ENCODE measurements at regions not wholly inside any gene's neighbourhood (a gene's known extent, or its start where the extent isn't known, plus 50 kb on each side); places are given as distances from the start of the nearest gene placed in this dataset.

DNA sequence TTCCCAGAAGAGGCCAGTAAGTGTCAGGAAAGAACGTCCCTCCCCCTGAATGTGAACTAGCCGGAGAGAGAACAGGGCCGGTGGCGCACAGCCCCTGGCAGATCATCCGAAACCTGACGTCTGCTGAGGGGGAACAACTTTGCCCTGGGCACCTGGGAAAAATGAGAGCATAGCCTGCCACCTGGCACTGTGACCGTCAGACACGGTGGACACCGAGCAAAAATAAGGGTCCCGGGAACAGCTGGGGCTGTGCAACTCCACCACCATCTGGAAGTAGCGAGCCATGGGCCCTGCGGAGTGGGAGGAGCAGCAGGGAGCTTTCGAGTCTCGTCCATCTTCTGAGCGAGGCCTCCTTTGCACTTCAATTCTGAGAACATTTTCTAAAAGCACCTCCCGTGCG is 110.8 kb downstream of the EDN3 start:
- ATAC-seq (no peak), DNase-seq (no peak)
- TF ChIP-seq, protein P1, sequence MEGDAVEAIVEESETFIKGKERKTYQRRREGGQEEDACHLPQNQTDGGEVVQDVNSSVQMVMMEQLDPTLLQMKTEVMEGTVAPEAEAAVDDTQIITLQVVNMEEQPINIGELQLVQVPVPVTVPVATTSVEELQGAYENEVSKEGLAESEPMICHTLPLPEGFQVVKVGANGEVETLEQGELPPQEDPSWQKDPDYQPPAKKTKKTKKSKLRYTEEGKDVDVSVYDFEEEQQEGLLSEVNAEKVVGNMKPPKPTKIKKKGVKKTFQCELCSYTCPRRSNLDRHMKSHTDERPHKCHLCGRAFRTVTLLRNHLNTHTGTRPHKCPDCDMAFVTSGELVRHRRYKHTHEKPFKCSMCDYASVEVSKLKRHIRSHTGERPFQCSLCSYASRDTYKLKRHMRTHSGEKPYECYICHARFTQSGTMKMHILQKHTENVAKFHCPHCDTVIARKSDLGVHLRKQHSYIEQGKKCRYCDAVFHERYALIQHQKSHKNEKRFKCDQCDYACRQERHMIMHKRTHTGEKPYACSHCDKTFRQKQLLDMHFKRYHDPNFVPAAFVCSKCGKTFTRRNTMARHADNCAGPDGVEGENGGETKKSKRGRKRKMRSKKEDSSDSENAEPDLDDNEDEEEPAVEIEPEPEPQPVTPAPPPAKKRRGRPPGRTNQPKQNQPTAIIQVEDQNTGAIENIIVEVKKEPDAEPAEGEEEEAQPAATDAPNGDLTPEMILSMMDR (IDR thresholded peaks at IDR 0.05), result no peak
- intact Hi-C loops (cut with DNase I), result no loop called here
- H3K4me1 ChIP-seq, result no peaks in the 10 kb centered on the region
- H3K27me3 ChIP-seq (ENCODE audit: low read depth), result peaks cover 24% of the 10 kb centered on the region
- H3K27ac ChIP-seq, result no peak overlapping the region
- no peak overlapping the region for H3K4me3 ChIP-seq
- H3K9me3 ChIP-seq, result no peaks in the 10 kb centered on the region
- no peaks in the 10 kb centered on the region for H3K36me3 ChIP-seq

DNA sequence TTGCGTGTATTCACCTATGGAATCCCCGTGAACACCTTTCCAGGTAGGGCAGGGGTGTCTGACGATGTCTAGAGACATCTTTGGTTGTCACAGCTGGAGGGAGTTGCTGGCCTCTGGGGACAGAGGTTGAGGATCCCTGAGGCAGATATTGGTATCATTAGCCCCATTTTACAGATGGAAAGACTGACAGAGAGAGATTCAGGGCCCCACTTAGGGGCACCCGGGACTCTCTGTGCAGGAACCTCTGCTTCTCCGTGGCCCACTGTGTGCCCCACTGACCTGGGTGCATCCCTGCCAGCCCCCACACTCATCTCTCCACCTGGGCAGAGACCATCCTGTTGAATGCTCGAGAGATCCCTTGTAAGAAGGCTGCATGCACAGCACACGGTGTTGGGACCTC is 111.2 kb downstream of the EDN3 start:
- TF ChIP-seq, protein P1 (IDR thresholded peaks at IDR 0.05), result no peak
- DNase-seq (no peak), ATAC-seq (no peak)
- Histone ChIP-seq H3K9me3 (no peaks in the 10 kb centered on the region), H3K4me3 (no peak overlapping the region), H3K27ac (no peak overlapping the region), H3K36me3 (no peaks in the 10 kb centered on the region), H3K27me3 (ENCODE audit: low read depth) (peaks cover 25% of the 10 kb centered on the region), H3K4me1 (no peaks in the 10 kb centered on the region)
- intact Hi-C loops (cut with DNase I), result no loop called here

DNA sequence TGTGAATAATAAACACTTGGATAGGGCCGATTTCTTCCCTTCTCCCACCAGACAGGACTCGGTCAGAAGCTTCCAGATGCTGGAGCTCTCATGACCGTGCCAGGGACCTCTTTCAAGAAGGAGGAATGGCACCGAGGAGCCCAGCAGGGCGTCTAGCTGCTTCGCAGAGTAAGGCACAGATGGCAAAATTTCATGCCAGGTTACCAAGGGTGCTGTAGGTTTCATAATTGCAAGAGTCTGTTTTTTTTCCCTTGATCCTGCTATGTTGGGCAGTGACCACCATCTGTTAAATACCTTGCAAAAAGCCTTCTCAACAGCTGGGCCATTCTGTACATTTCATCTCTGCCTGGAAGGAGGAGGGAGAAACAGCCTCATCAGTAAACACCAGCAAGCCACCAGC is 111.8 kb downstream of the EDN3 start:
- intact Hi-C loops (cut with DNase I), result no loop called here
- TF ChIP-seq, protein P1 (IDR thresholded peaks at IDR 0.05), result no peak
- ATAC-seq, result no peak
- H3K4me1 ChIP-seq, result no peaks in the 10 kb centered on the region
- H3K9me3 ChIP-seq, result no peaks in the 10 kb centered on the region
- H3K36me3 ChIP-seq, result no peaks in the 10 kb centered on the region
- no peak for DNase-seq
- H3K27me3 ChIP-seq (ENCODE audit: low read depth), result peaks cover 26% of the 10 kb centered on the region
- H3K27ac ChIP-seq, result no peak overlapping the region
- H3K4me3 ChIP-seq, result no peak overlapping the region

DNA sequence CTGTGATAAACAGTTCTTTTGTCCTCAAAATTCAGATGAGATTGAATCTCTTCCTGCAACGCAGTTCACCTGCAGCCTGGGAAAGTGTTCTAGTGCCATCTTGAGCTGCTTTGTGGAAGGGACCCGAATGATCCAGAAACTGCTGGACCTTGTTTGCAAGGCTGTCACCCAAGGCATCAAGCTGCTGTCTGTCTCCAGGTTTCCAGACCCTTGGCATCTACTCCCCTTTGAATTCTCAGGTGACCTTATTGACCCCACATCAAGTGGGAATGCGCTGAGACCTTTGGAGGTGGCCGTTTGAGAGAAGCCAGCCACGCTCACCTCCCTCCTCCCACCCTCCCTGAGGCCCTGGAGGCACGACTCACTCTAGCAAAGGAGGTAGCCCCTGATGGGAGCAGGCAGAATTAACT is 112.5 kb downstream of the EDN3 start:
- DNase-seq (no peak), ATAC-seq (no peak)
- no peak overlapping the region for H3K27ac ChIP-seq
- no peaks in the 10 kb centered on the region for H3K36me3 ChIP-seq
- H3K4me3 ChIP-seq, result no peak overlapping the region
- H3K27me3 ChIP-seq (ENCODE audit: low read depth), result peaks cover 27% of the 10 kb centered on the region
- no peaks in the 10 kb centered on the region for H3K4me1 ChIP-seq
- H3K9me3 ChIP-seq, result no peaks in the 10 kb centered on the region
- TF ChIP-seq, protein P1 (IDR thresholded peaks at IDR 0.05), result no peak
- intact Hi-C loops (cut with DNase I), result no loop called here

DNA sequence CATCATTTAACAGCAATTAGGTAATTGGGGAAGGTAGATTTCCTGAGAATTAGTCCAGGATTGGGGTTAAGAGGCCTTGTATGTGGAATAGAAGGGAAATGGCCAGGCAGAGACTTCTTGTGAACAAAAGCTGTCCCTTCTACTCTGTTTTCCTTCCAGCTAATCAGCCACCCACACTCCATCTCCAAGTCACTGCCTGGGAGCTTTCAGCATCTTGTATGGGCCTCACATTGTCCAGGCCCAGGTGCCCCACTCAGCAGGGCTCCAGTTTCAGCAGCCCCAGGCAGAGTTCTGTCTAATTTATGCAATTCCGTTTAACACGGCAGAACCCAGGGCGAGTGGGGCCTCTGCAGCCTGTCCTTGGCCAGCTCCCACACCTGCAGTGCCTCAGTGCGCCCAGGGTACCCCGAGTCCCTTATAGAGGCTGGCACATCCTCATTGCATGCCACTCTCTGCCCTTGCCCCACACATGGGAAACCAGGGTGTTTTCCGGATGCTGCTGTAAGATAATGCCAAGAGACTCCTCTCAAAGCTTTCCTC is 113.0 kb downstream of the EDN3 start:
- TF ChIP-seq, protein P1 (IDR thresholded peaks at IDR 0.05), result no peak
- intact Hi-C loops (cut with DNase I), result no loop called here
- DNase-seq (no peak), ATAC-seq (no peak)
- no peaks in the 10 kb centered on the region for H3K36me3 ChIP-seq
- H3K27ac ChIP-seq, result no peak overlapping the region
- H3K4me3 ChIP-seq, result no peak overlapping the region
- H3K9me3 ChIP-seq, result no peaks in the 10 kb centered on the region
- H3K4me1 ChIP-seq, result no peaks in the 10 kb centered on the region
- peaks cover 27% of the 10 kb centered on the region for H3K27me3 ChIP-seq (ENCODE audit: low read depth)

Data from lower lobe of right lung (tissue), 2 donors.